ENCODE measurements at regions not wholly inside any gene's neighbourhood (a gene's known extent, or its start where the extent isn't known, plus 50 kb on each side); places are given as distances from the start of the nearest gene placed in this dataset.

DNA sequence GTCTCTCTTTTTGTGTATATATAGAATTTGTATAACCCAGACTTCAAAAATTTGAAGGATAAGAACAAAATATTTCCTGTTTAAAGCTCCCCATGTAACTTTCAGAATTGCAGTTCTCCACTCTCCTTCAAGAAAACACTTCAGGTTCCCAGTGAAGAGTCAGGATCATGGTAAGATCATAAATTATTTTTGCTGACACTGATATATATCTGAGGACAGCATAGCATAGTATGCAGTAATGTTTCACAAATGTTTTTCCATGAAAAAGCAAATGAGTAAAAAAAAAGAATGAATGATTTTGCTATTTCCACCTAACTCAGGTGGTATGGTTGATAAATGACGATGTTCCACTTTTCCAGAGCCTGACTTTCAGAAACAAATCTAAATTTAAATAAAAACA is 545.6 kb upstream of the EPHA7 start:
- 41% methylated on average over 1 of the region's 1 CpG for WGBS (ENCODE audit: insufficient coverage, low coverage, low lambda C conversion rate, missing lambda C conversion rate)
- Histone ChIP-seq H3K9me3 (no peaks in the 10 kb centered on the region), H3K27me3 (no peaks in the 10 kb centered on the region), H3K4me1 (no peaks in the 10 kb centered on the region), H3K27ac (no peak overlapping the region), H3K36me3 (no peaks in the 10 kb centered on the region), H3K4me3 (no peak overlapping the region)
- no peak for DNase-seq
- intact Hi-C loops (cut with DNase I): no loop called here
- no peak for TF ChIP-seq POLR2A (IDR thresholded peaks at IDR 0.05)
- no peak for TF ChIP-seq CTCF (IDR thresholded peaks at IDR 0.05)
- ATAC-seq: no peak

DNA sequence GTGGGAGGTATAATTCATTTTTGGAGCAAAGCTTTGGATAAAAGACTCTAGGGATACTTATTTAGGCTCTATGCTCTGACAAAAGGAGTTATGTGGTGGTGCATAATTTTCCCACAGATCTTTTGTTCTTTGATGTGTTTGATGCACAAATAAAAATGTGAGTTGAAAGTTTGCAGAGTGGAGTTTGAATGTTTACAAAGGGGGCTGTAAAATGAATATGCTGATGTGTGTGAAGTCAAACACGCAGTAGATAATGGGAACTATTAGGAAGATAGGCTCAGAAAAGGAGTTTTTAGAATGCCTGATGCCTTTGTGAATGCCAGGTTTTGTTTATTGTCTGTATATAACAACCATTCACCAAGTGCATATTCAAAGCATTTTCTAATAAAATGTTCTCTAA is 545.0 kb upstream of the EPHA7 start:
- no peaks in the 10 kb centered on the region for H3K36me3 ChIP-seq
- TF ChIP-seq CTCF (IDR thresholded peaks at IDR 0.05): no peak
- H3K27ac ChIP-seq: no peak overlapping the region
- 23% methylated on average over 1 of the region's 1 CpG for WGBS (ENCODE audit: insufficient coverage, low coverage, low lambda C conversion rate, missing lambda C conversion rate)
- no peak for DNase-seq
- H3K4me1 ChIP-seq: no peaks in the 10 kb centered on the region
- intact Hi-C loops (cut with DNase I): no loop called here
- H3K4me3 ChIP-seq: no peak overlapping the region
- no peaks in the 10 kb centered on the region for H3K27me3 ChIP-seq
- no peak for ATAC-seq
- H3K9me3 ChIP-seq: no peaks in the 10 kb centered on the region

- TF ChIP-seq POLR2A (IDR thresholded peaks at IDR 0.05): no peak
- TF ChIP-seq CTCF (IDR thresholded peaks at IDR 0.05): no peak
- intact Hi-C loops (cut with DNase I): no loop called here
- Histone ChIP-seq H3K27ac (no peak overlapping the region), H3K27me3 (no peaks in the 10 kb centered on the region), H3K4me1 (no peaks in the 10 kb centered on the region), H3K4me3 (no peak overlapping the region), H3K36me3 (no peaks in the 10 kb centered on the region), H3K9me3 (no peaks in the 10 kb centered on the region)
- WGBS (ENCODE audit: insufficient coverage, low coverage, low lambda C conversion rate, missing lambda C conversion rate): 33% methylated on average over 1 of the region's 1 CpG
- ATAC-seq: no peak
- no peak for DNase-seq
Observed at GRCh38 chr6:93962566-93962965, 543.2 kb upstream of the EPHA7 start.

DNA sequence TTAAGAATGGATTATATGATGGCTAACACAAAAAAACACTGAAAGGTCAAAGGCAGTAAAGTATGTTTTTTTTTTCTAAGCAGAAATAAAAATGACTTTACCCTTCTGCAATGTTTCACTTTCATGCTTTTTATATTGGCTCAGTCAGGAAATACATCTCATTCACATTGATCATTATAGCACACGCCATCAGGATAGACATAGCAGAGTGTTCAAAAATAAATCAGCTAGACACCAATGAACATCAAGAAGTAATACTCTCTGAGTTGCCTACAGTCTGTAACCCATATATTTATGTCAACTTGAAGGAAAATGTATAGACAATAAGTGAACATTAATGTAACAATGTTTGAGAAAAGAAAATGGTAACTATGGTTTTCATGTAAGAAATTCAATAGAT is 535.2 kb upstream of the EPHA7 start:
- intact Hi-C loops (cut with DNase I): no loop called here
- Histone ChIP-seq H3K27ac (no peak overlapping the region), H3K4me1 (no peaks in the 10 kb centered on the region), H3K9me3 (no peaks in the 10 kb centered on the region), H3K36me3 (no peaks in the 10 kb centered on the region), H3K27me3 (no peaks in the 10 kb centered on the region), H3K4me3 (no peak overlapping the region)
- TF ChIP-seq POLR2A (IDR thresholded peaks at IDR 0.05) (no peak), CTCF (IDR thresholded peaks at IDR 0.05) (no peak)
- 33% methylated on average over 1 of the region's 1 CpG for WGBS (ENCODE audit: insufficient coverage, low coverage, low lambda C conversion rate, missing lambda C conversion rate)
- ATAC-seq (no peak), DNase-seq (no peak)

DNA sequence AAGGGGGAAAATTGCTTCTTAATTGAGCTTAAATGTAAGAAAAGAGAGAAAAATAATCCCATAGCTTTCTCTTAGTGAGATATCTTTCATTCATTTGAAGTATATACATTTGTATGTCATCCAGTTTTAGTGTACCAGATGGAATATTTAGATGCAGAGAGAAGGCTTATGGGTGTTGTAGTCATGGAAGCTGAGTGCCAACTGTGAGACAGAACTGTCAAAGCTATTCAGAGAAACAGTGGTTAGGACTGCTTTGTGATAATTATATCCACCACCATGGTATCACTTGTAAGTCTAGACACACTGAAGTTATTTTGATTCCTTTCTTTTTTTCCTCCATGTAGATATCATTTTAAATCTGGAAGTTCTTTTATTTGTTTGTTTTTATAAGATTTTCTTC is 524.3 kb upstream of the EPHA7 start:
- H3K9me3 ChIP-seq: no peaks in the 10 kb centered on the region
- no peak overlapping the region for H3K27ac ChIP-seq
- no peaks in the 10 kb centered on the region for H3K27me3 ChIP-seq
- H3K36me3 ChIP-seq: no peaks in the 10 kb centered on the region
- H3K4me1 ChIP-seq: no peaks in the 10 kb centered on the region
- no peak for ATAC-seq
- H3K4me3 ChIP-seq: no peak overlapping the region
- no peak for DNase-seq
- intact Hi-C loops (cut with DNase I): no loop called here
- TF ChIP-seq POLR2A (IDR thresholded peaks at IDR 0.05): no peak
- TF ChIP-seq CTCF (IDR thresholded peaks at IDR 0.05): no peak

All from right lobe of liver (tissue), 6 donors.